Stimulated activated CD4-positive, alpha-beta T cell treated with anti-CD3 and anti-CD28 coated beads, TNF-alpha, amount 100 ng/mL, for 24 hours (primary cell): ENCODE measurements at regions not wholly inside any gene's neighbourhood (a gene's known extent, or its start where the extent isn't known, plus 50 kb on each side); places are given as distances from the start of the nearest gene placed in this dataset.
"Not testable (repeated sequence)": the region's sequence is repeated elsewhere in the genome, so short reads cannot be mapped to it uniquely, and the experiment has no call there.

Experiments used
- DNase-seq, 3 experiments: peaks; one replicate each; pipeline ENCODE4 v3.0.0-alpha.2; 2020; ENCODE audit warnings: low read depth in 3 of 3

GRCh38 chr5:66348387-66349125, 204.5 kb downstream of the SREK1 start:
- no peak for DNase-seq

- no peak for DNase-seq
Measured at GRCh38 chr5:66351813-66352212, 207.7 kb downstream of the SREK1 start.

GRCh38 chr5:66353186-66353585, 209.1 kb downstream of the SREK1 start:
- DNase-seq, result no peak

- no peak for DNase-seq
Measured at GRCh38 chr5:66354422-66354821, 210.3 kb downstream of the SREK1 start.

GRCh38 chr5:66356011-66356565, 212.0 kb downstream of the SREK1 start:
- DNase-seq, result no peak

GRCh38 chr5:66358741-66359140, 214.6 kb downstream of the SREK1 start:
- DNase-seq, result no peak

GRCh38 chr5:66361070-66361469, 217.0 kb downstream of the SREK1 start:
- no peak for DNase-seq

- DNase-seq, result no peak
Measured at GRCh38 chr5:66362046-66362445, 217.9 kb downstream of the SREK1 start.

- no peak for DNase-seq
Measured at GRCh38 chr5:66362687-66363086, 218.6 kb downstream of the SREK1 start.

- DNase-seq, result no peak
Measured at GRCh38 chr5:66363097-66363496, 219.0 kb downstream of the SREK1 start.

- no peak for DNase-seq
Measured at GRCh38 chr5:66364186-66364585, 220.1 kb downstream of the SREK1 start.

- no peak for DNase-seq
Measured at GRCh38 chr5:66365981-66366380, 221.9 kb downstream of the SREK1 start.

GRCh38 chr5:66367814-66368541, 223.9 kb downstream of the SREK1 start:
- DNase-seq, result no peak

GRCh38 chr5:66368811-66369210, 224.7 kb downstream of the SREK1 start:
- no peak for DNase-seq

- DNase-seq, result no peak
Measured at GRCh38 chr5:66377747-66378146, 218.4 kb upstream of the MAST4 start.

GRCh38 chr5:66378407-66378806, 217.8 kb upstream of the MAST4 start:
- DNase-seq, result no peak

- DNase-seq, result no peak
Measured at GRCh38 chr5:66382152-66382551, 214.0 kb upstream of the MAST4 start.

GRCh38 chr5:66405145-66405544, 191.0 kb upstream of the MAST4 start:
- DNase-seq, result not testable (repeated sequence)

- DNase-seq, result no peak
Measured at GRCh38 chr5:66406761-66407336, 189.3 kb upstream of the MAST4 start.

GRCh38 chr5:66407765-66408164, 188.4 kb upstream of the MAST4 start:
- no peak for DNase-seq

- no peak for DNase-seq
Measured at GRCh38 chr5:66408576-66408975, 187.6 kb upstream of the MAST4 start.

GRCh38 chr5:66410122-66410521, 186.1 kb upstream of the MAST4 start:
- no peak for DNase-seq

GRCh38 chr5:66411701-66412100, 184.5 kb upstream of the MAST4 start:
- DNase-seq, result no peak
